Brain microvascular endothelial cell (primary cell): ENCODE measurements at regions not wholly inside any gene's neighbourhood (a gene's known extent, or its start where the extent isn't known, plus 50 kb on each side); places are given as distances from the start of the nearest gene placed in this dataset.

Experiments
- DNase-seq: peaks from one replicate; pipeline ENCODE4 v3.0.0-alpha.2; 2020
- H3K27ac ChIP-seq: fragments of 250-450 bp; sonication (Bioruptor Pico); 2 replicates; pipeline ENCODE4 v1.5.1; 2020; ENCODE audit warnings: mild to moderate bottlenecking, moderate library complexity
- H3K27me3 ChIP-seq: fragments of 250-450 bp; sonication (Bioruptor Pico); replicated peaks from 2 replicates; pipeline ENCODE4 v1.5.1; 2020; ENCODE audit warnings: mild to moderate bottlenecking
- H3K36me3 ChIP-seq: fragments of 250-450 bp; sonication (Bioruptor Pico); replicated peaks from 2 replicates; pipeline ENCODE4 v1.5.1; 2020; ENCODE audit warnings: mild to moderate bottlenecking
- H3K4me3 ChIP-seq: 2 replicates; pipeline ENCODE4 v1.5.1; 2011; ENCODE audit warnings: low read depth, mild to moderate bottlenecking, control low read depth, low read length, moderate library complexity
- in situ Hi-C: cut with HindIII; loops from 2 replicates; pipeline ENCODE4 v1.10.0; 2017; ENCODE audit warnings: low sequenced_read_pairs, low pct_ligation_motif_present
- TF ChIP-seq, protein P1 (sequence below): IDR thresholded peaks from 2 replicates; pipeline ENCODE4 v1.5.1; 2011; ENCODE audit warnings: low read depth, mild to moderate bottlenecking, moderate library complexity, low read length, control low read depth, inconsistent platforms; ENCODE audit errors: missing control alignments

DNA sequence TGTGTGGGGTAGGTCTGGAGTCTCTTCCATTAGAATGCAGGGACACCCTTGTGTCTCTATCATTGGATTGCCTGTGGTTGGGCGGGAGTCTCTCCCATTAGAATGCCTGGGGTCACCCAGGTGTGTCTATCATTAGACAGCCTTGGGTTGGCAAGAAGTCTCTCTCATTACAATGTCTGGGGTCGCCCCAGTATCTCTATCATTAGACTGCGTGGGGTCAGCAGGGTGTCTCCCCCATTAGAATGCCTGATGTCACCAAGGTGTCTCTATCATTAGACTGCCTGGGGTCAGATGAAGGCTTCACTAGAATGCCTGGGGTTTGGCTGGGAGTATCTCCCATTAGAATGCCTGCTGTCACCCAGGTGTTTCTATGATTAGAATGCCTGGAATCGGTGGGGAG, 1539.0 kb downstream of the UQCRFS1 start:
- in situ Hi-C loops, result no loop called here
- Histone ChIP-seq H3K27ac (no peak overlapping the region), H3K4me3 (no peak overlapping the region), H3K36me3 (no peaks in the 10 kb centered on the region), H3K27me3 (no peaks in the 10 kb centered on the region)
- DNase-seq, result no peak
- TF ChIP-seq, protein P1, sequence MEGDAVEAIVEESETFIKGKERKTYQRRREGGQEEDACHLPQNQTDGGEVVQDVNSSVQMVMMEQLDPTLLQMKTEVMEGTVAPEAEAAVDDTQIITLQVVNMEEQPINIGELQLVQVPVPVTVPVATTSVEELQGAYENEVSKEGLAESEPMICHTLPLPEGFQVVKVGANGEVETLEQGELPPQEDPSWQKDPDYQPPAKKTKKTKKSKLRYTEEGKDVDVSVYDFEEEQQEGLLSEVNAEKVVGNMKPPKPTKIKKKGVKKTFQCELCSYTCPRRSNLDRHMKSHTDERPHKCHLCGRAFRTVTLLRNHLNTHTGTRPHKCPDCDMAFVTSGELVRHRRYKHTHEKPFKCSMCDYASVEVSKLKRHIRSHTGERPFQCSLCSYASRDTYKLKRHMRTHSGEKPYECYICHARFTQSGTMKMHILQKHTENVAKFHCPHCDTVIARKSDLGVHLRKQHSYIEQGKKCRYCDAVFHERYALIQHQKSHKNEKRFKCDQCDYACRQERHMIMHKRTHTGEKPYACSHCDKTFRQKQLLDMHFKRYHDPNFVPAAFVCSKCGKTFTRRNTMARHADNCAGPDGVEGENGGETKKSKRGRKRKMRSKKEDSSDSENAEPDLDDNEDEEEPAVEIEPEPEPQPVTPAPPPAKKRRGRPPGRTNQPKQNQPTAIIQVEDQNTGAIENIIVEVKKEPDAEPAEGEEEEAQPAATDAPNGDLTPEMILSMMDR, result no peak

DNA sequence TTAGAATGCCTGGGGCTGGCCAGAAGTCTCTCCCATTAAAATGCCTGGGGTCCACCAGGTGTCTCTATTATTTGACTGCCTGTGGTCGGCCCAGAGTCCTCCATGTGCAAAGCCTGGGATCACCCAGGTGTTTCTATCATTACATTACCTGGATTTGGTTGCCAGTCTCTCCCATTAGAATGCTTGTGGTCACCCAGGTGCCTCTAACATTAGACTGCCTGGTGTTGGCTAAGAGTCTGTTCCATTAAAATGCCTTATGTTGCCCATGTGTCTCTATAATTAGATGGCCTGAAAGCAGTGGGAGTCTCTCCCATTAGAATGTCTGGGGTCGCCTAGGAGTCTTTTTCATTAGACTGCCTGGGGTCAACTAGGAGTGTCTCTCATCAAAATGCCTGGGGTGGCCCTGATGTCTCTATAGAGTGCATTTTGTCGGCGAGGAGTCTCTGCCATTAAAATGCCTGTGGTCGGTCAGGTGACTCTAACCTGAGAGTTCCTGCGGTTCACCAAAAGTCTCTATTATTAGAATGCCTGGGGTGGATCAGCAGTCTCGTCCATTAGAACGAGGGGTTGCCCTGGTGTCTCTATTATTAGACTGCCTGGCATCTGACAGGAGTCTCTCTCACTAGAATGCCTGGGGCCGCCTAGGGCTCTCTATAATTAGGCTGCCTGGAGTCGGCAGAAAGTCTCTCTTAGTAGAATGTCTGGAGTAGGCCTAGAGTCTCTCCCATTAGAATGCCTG, 1540.5 kb downstream of the UQCRFS1 start:
- TF ChIP-seq, protein P1, result no peak
- no peak overlapping the region for H3K27ac ChIP-seq
- no peaks in the 10 kb centered on the region for H3K36me3 ChIP-seq
- DNase-seq, result no peak
- in situ Hi-C loops, result no loop called here
- H3K27me3 ChIP-seq, result no peaks in the 10 kb centered on the region
- H3K4me3 ChIP-seq, result no peak overlapping the region

DNA sequence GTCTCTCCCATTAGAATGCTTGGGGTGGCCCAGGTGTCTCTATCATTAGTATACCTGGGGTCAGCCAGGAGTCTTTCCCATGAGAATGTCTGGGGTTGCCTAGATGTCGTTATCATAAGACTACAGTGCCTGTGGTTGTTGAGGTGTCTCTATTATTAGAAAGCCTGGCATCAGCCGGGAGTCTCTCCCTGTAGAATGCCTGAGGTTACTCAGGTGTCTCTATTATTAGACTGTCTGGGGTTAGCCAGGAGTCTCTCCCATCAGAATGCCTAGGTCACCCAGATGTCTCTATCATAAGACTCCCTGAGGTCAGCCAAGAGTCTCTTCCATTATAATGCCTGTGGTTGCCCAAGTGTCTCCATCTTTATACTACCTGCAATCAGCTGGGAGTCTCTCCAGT, 1541.1 kb downstream of the UQCRFS1 start:
- TF ChIP-seq, protein P1, result no peak
- no peak for DNase-seq
- Histone ChIP-seq H3K27me3 (no peaks in the 10 kb centered on the region), H3K27ac (no peak overlapping the region), H3K4me3 (no peak overlapping the region), H3K36me3 (no peaks in the 10 kb centered on the region)
- in situ Hi-C loops, result no loop called here

DNA sequence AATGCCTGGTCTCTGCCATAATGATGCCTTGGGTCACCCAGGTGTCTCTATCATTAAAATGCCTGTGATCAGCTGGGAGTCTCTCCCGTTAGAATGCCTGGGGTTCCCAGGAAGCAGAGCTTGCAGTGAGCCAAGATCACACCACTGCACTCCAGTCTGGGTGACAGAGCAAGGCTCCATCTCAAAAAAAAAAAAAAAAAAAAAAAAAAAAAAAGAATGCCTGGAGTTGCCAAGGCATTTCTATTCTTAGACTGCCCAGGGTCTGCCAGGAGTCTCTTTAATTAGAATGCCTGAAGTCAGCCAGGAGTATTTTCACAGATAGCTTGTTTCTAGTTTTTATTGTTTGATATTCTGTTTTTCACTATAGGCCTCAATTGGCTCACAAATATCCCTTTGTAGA, 1552.5 kb downstream of the UQCRFS1 start:
- in situ Hi-C loops, result no loop called here
- Histone ChIP-seq H3K27me3 (no peaks in the 10 kb centered on the region), H3K27ac (no peak overlapping the region), H3K4me3 (no peak overlapping the region), H3K36me3 (no peaks in the 10 kb centered on the region)
- TF ChIP-seq, protein P1, result no peak
- DNase-seq, result no peak

DNA sequence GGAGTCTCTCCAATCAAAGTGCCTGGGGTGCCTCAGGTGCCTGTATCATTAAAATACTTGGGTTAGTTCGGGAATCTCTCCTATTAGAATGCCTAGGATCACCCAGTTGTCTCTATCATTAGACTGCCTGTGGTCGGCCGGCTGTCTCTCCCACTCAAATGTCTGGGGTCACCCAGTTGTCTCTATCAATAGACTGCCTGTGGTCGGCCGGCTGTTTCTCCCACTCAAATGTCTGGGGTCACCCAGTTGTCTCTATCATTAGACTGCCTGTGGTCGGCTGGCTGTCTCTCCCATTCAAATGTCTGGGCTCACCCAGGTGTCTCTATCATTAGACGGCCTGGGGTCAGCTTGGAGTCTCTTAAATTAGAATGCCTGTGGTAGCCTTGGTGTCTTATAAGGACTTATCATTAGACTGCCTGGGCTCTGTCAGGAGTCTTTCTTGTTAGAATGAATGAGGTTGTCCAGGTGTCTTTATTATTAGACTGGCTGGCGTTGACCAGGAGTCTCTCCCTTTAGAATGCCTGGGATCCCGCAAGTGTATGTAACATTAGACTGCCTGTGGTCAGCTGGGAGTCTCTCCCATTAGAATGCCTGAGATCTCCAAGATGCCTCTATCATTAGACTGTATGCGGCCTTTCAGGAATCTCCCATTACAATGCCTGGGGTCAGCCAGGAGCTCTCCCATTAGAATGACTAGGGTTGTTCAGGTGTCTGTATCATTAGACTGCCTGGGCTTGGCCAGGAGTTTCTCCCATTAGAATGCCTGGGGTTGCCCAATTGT, 1555.5 kb downstream of the UQCRFS1 start:
- Histone ChIP-seq H3K36me3 (no peaks in the 10 kb centered on the region), H3K27ac (no peak overlapping the region), H3K4me3 (no peak overlapping the region), H3K27me3 (no peaks in the 10 kb centered on the region)
- in situ Hi-C loops, result no loop called here
- TF ChIP-seq, protein P1, result no peak
- no peak for DNase-seq
